GM12872 (cell line): ENCODE measurements at regions not wholly inside any gene's neighbourhood (a gene's known extent, or its start where the extent isn't known, plus 50 kb on each side); places are given as distances from the start of the nearest gene placed in this dataset.

ENCODE experiments used
- CTCF ChIP-seq: IDR thresholded peaks from 3 replicates; pipeline ENCODE4 v1.5.1; 2011; ENCODE audit warnings: low read depth, mild to moderate bottlenecking, low read length, moderate library complexity; ENCODE audit not compliant: insufficient read depth

- TF ChIP-seq CTCF: no peak
Observed at GRCh38 chr2:154912215-154912614, 213.7 kb downstream of the KCNJ3 start.

DNA sequence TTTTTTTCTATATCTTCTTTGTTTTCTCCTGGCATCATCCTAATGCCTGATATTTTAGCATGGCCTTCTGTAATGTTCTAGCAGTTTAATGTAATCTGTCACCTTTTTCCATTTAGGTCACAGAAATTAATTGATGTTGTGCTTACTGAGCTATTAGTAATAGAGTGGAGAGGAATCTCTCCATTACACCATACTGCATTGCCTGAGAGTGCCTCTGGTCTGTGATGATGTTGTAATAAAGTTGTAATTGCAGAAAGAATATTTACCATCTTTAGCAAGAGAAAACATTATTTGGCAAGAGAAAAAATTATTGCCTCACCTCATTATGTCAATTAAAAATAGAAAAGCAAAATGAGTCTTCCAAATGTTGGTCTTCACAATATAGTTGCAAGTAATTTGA is 213.2 kb downstream of the KCNJ3 start:
- no peak for TF ChIP-seq CTCF

- TF ChIP-seq CTCF: no peak
Observed at GRCh38 chr2:154910701-154911100, 212.2 kb downstream of the KCNJ3 start.

- TF ChIP-seq CTCF: no peak
Observed at GRCh38 chr2:154908327-154908726, 209.8 kb downstream of the KCNJ3 start.
